GM12892 (cell line): ENCODE measurements at regions not wholly inside any gene's neighbourhood (a gene's known extent, or its start where the extent isn't known, plus 50 kb on each side); places are given as distances from the start of the nearest gene placed in this dataset.

Experiments used
- DNase-seq: peaks from one replicate; pipeline ENCODE4 v3.0.0; 2011; ENCODE audit not compliant: insufficient read length
- FAIRE-seq: peaks from 2 replicates; lab custom pipeline; 2011; peaks lifted over from hg19 to GRCh38; lab: Jason Lieb, UNC
- POLR2A ChIP-seq: IDR thresholded peaks from 2 replicates; pipeline ENCODE4 v1.6.1; 2011; ENCODE audit warnings: low read depth, low read length, control low read depth
- POLR2AphosphoS5 ChIP-seq: IDR thresholded peaks from 2 replicates; pipeline ENCODE4 v1.6.1; 2011; ENCODE audit warnings: low read depth, low read length, control low read depth
- TAF1 ChIP-seq: IDR thresholded peaks from 2 replicates; pipeline ENCODE4 v1.6.1; 2011; ENCODE audit warnings: low read depth, mild to moderate bottlenecking, control low read depth, low read length, borderline replicate concordance

GRCh38 chr12:98370976-98371375, 144.4 kb upstream of the TMPO start:
- DNase-seq (no peak), FAIRE-seq (no peak)

GRCh38 chr12:98371419-98371818, 144.0 kb upstream of the TMPO start:
- DNase-seq (no peak), FAIRE-seq (no peak)
- TF ChIP-seq POLR2A (no peak), POLR2AphosphoS5 (no peak), TAF1 (no peak)

More at GRCh38 chr12:98370976-98371375, 144.4 kb upstream of the TMPO start:
- TF ChIP-seq TAF1, result no peak
- no peak for TF ChIP-seq POLR2A
- TF ChIP-seq POLR2AphosphoS5, result no peak

- TF ChIP-seq TAF1 (no peak), POLR2A (no peak), POLR2AphosphoS5 (no peak)
- FAIRE-seq, result no peak
- DNase-seq, result no peak
Observed at GRCh38 chr12:98372340-98373024, 142.9 kb upstream of the TMPO start.

DNA sequence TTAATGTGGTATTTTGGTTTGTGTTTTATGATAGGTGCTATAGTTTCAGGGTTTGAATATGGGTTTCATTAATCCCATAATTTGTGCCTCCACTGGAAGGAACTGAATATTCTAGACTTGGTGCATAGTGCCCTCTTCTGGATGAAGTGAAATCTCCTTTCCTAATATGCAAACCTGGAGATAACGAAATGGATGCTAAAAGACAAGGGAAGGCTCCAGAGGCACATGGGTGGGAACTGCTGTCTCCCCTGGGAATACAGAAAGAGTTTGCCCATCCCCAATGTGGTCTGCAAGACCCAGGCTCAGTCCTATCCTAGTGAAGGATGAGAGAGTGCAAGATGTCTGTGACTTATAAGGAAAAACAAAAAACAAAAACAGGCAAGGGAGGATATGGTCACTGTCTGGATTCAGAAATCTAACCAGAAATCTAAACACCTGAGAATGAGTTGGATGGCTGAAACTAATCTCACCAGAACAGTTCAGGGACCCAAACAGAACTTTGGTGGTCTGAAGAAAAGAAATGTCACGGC, 142.3 kb upstream of the TMPO start:
- TF ChIP-seq POLR2AphosphoS5, result no peak
- TF ChIP-seq POLR2A, result no peak
- no peak for TF ChIP-seq TAF1
- DNase-seq (no peak), FAIRE-seq (peak; percentile 77)

DNA sequence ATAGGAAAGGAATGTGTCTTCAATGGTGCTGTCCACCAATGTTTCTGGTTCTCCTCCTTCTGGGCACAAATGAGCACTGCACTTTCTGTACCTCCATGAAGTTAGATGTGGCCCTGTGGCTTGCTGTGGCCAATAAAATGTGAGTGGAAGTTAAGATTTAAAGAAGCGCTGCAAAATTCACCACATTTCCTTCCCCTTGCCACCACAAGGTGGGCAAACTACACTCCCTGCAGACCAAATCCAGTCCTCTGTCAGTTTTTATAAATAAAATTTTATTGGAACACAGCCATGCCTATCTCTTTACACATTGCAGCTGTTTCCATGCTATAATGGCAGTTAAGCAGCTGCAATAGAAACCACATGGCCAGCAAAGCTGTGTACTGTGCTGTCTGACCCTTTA, 141.4 kb upstream of the TMPO start:
- DNase-seq (no peak), FAIRE-seq (no peak)
- no peak for TF ChIP-seq POLR2A
- TF ChIP-seq TAF1, result no peak
- TF ChIP-seq POLR2AphosphoS5, result no peak

- FAIRE-seq (no peak), DNase-seq (no peak)
- TF ChIP-seq TAF1 (no peak), POLR2AphosphoS5 (no peak), POLR2A (no peak)
Observed at GRCh38 chr12:98379106-98379505, 136.3 kb upstream of the TMPO start.

DNA sequence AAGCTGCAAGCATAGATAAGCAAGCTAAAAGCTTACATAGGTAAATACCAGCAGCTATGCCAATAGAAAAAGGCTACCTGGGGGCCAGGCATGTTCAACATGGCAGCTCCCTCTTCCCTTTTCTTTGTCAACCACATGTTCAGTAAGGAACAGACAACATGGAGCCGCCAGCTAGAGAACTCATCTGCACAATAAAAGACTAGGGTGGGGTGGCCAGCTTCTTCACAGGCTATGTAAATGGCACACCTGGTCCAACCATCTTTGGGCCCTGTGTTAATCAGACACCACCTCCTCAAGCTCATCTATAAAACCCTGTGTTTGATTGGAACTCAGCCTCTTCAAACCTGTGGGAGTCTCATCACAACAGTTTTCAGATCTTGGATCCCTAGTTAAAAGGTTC, 129.7 kb upstream of the TMPO start:
- FAIRE-seq, result no peak
- no peak for DNase-seq
- TF ChIP-seq POLR2AphosphoS5, result no peak
- TF ChIP-seq TAF1, result no peak
- no peak for TF ChIP-seq POLR2A

GRCh38 chr12:98387444-98387843, 127.9 kb upstream of the TMPO start:
- FAIRE-seq, result no peak
- TF ChIP-seq POLR2A (no peak), POLR2AphosphoS5 (no peak), TAF1 (no peak)
- no peak for DNase-seq

DNA sequence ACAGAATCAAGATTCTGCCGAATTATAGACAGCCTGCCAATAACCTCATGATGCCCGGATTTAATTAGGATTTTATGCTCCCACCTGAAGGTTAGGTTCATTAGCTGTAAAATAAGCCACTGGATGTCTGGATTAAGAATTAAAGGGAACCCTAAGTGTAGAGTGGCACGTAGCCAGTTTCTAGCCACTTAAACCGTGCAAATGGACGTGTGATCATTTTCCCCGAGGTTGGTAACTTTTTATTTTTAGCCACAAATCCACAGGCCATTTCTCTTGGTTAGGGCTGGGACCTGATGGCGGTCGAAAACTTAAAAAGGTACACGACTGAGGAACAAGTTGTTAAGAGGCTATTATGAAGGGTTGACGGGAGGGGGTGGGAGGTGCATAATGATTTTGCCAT, 127.3 kb upstream of the TMPO start:
- TF ChIP-seq TAF1 (no peak), POLR2AphosphoS5 (no peak), POLR2A (no peak)
- DNase-seq, result no peak
- no peak for FAIRE-seq

- no peak for TF ChIP-seq TAF1
- TF ChIP-seq POLR2A, result no peak
- TF ChIP-seq POLR2AphosphoS5, result no peak
- DNase-seq, result no peak
- no peak for FAIRE-seq
Observed at GRCh38 chr12:98389593-98389992, 125.8 kb upstream of the TMPO start.

- FAIRE-seq (peak; percentile 85), DNase-seq (peak; percentile 48)
- TF ChIP-seq POLR2A, result no peak
- no peak for TF ChIP-seq POLR2AphosphoS5
Observed at GRCh38 chr12:98397323-98398105, 117.9 kb upstream of the TMPO start.
